ENCODE measurements at regions not wholly inside any gene's neighbourhood (a gene's known extent, or its start where the extent isn't known, plus 50 kb on each side); places are given as distances from the start of the nearest gene placed in this dataset.

- TF ChIP-seq POLR2A (IDR thresholded peaks at IDR 0.05) = no peak
- peak in 5 of 6 experiments; percentile 64 to 85 (median 78) for TF ChIP-seq CTCF (IDR thresholded peaks at IDR 0.05)
These were observed 261.6 kb upstream of the LMCD1 start for GRCh38 chr3:8239718-8240695.
